Natural killer cell (primary cell): ENCODE measurements at regions not wholly inside any gene's neighbourhood (a gene's known extent, or its start where the extent isn't known, plus 50 kb on each side); places are given as distances from the start of the nearest gene placed in this dataset.

ENCODE experiments used
- ATAC-seq, 3 donors: fragments of 150-1000 bp in 2 of 3; fragments of 200-7000 bp in 1 of 3; cut with Tn5 transposase; 1 replicate in 1 of 3; 2 replicates in 2 of 3; pipeline ENCODE4 v1.10.0; 2021; ENCODE audit warnings: mild to moderate bottlenecking in 2 of 3, moderate library complexity in 2 of 3
- DNase-seq, 2 donors: peaks; one replicate each; pipeline versions ENCODE4 v3.0.0 to v3.0.0-alpha.2; 2013 to 2021; ENCODE audit warnings: mixed read lengths in 1 of 2
- H3K27ac ChIP-seq: one replicate; pipeline ENCODE4 v1.5.1; 2013; ENCODE audit warnings: mild to moderate bottlenecking, low read length
- H3K27me3 ChIP-seq: one replicate; pipeline ENCODE4 v1.6.1; 2013; ENCODE audit warnings: low read length; ENCODE audit not compliant: control insufficient read depth, insufficient read depth
- H3K36me3 ChIP-seq: one replicate; pipeline ENCODE4 v1.6.1; 2013; ENCODE audit warnings: low read length; ENCODE audit not compliant: control insufficient read depth, insufficient read depth
- H3K4me1 ChIP-seq: one replicate; pipeline ENCODE4 v1.6.1; 2013; ENCODE audit warnings: low read length; ENCODE audit not compliant: control insufficient read depth, insufficient read depth
- H3K4me3 ChIP-seq: one replicate; pipeline ENCODE4 v1.5.1; 2013; ENCODE audit warnings: low read length
- H3K9me3 ChIP-seq: one replicate; pipeline ENCODE4 v1.6.1; 2013; ENCODE audit warnings: low read length; ENCODE audit not compliant: control insufficient read depth, insufficient read depth
- H3K27ac Mint-ChIP-seq, 2 donors: one replicate each; pipeline ENCODE4 v1.8.0; 2022; ENCODE audit warnings: mild to moderate bottlenecking in 2 of 2, mixed read lengths in 2 of 2, moderate library complexity in 1 of 2
- H3K27me3 Mint-ChIP-seq, 2 donors: one replicate each; pipeline ENCODE4 v1.8.0; 2022; ENCODE audit warnings: low read depth in 2 of 2, mixed read lengths in 2 of 2
- H3K36me3 Mint-ChIP-seq: one replicate; pipeline ENCODE4 v1.8.0; 2022; ENCODE audit warnings: mixed read lengths
- H3K4me1 Mint-ChIP-seq, 2 donors: one replicate each; pipeline ENCODE4 v1.8.0; 2022; ENCODE audit warnings: mixed read lengths in 2 of 2
- H3K4me3 Mint-ChIP-seq: one replicate; pipeline ENCODE4 v1.8.0; 2022; ENCODE audit warnings: mild to moderate bottlenecking, moderate library complexity, mixed read lengths
- H3K9me3 Mint-ChIP-seq, 2 donors: one replicate each; pipeline ENCODE4 v1.8.0; 2022; ENCODE audit warnings: mixed read lengths in 2 of 2
- CTCF ChIP-seq: fragments of 200-600 bp; IDR thresholded peaks from one replicate; pipeline ENCODE4 v1.8.0; 2022; ENCODE audit warnings: antibody characterized with exemption
- WGBS: methylation state at CpG from one replicate; pipeline ENCODE4 v1.1.7; 2013; ENCODE audit warnings: missing lambda C conversion rate; ENCODE audit not compliant: insufficient coverage; 5-methylcytosine and 5-hydroxymethylcytosine counted together
- intact Hi-C: fragments of 100-400 bp; cut with micrococcal nuclease; formaldehyde crosslinking; loops from one replicate; pipeline ENCODE4 v1.14.2; 2022

- no peak overlapping the region for H3K27ac ChIP-seq
- H3K4me3 Mint-ChIP-seq, result no peak overlapping the region
- no peaks in the 10 kb centered on the region for H3K36me3 ChIP-seq
- 81% methylated on average over 2 of the region's 2 CpGs for WGBS
- H3K4me1 ChIP-seq, result no peaks in the 10 kb centered on the region
- H3K4me3 ChIP-seq, result no peak overlapping the region
- H3K27me3 ChIP-seq, result no peaks in the 10 kb centered on the region
- no peak for TF ChIP-seq CTCF
- DNase-seq (no peak), ATAC-seq (no peak)
- no peaks in the 10 kb centered on the region for H3K9me3 ChIP-seq
- H3K9me3 Mint-ChIP-seq, result peaks cover 5 to 12% of the 10 kb centered on the region in 2 donors
- intact Hi-C loops, result no loop called here
- no peaks in the 10 kb centered on the region for H3K27me3 Mint-ChIP-seq
- H3K27ac Mint-ChIP-seq, result no peak overlapping the region
- no peaks in the 10 kb centered on the region for H3K36me3 Mint-ChIP-seq
- no peaks in the 10 kb centered on the region for H3K4me1 Mint-ChIP-seq
Measured at GRCh38 chr11:37353192-37353591, 755.2 kb upstream of the RAG2 start.

- Histone ChIP-seq H3K4me3 (no peak overlapping the region), H3K27ac (no peak overlapping the region), H3K4me1 (no peaks in the 10 kb centered on the region), H3K9me3 (no peaks in the 10 kb centered on the region), H3K27me3 (no peaks in the 10 kb centered on the region), H3K36me3 (no peaks in the 10 kb centered on the region)
- no peaks in the 10 kb centered on the region for H3K4me1 Mint-ChIP-seq
- H3K27me3 Mint-ChIP-seq, result no peaks in the 10 kb centered on the region
- intact Hi-C loops, result no loop called here
- ATAC-seq, result no peak
- H3K4me3 Mint-ChIP-seq, result no peak overlapping the region
- no peak for TF ChIP-seq CTCF
- no peak overlapping the region for H3K27ac Mint-ChIP-seq
- H3K9me3 Mint-ChIP-seq, result peaks cover 5 to 12% of the 10 kb centered on the region in 2 donors
- no peaks in the 10 kb centered on the region for H3K36me3 Mint-ChIP-seq
- 86% methylated on average over 2 of the region's 3 CpGs for WGBS
- DNase-seq, result no peak
Measured at GRCh38 chr11:37352485-37352884, 754.4 kb upstream of the RAG2 start.

- WGBS, result 100% methylated on average over 1 of the region's 1 CpG
- TF ChIP-seq CTCF, result no peak
- no peak for DNase-seq
- ATAC-seq, result no peak
- H3K4me3 Mint-ChIP-seq, result no peak overlapping the region
- Histone ChIP-seq H3K36me3 (no peaks in the 10 kb centered on the region), H3K4me1 (no peaks in the 10 kb centered on the region), H3K27ac (no peak overlapping the region), H3K27me3 (no peaks in the 10 kb centered on the region), H3K9me3 (no peaks in the 10 kb centered on the region), H3K4me3 (no peak overlapping the region)
- peaks cover 0 to 5% of the 10 kb centered on the region in 2 donors for H3K9me3 Mint-ChIP-seq
- H3K27ac Mint-ChIP-seq, result no peak overlapping the region
- H3K4me1 Mint-ChIP-seq, result no peaks in the 10 kb centered on the region
- no peaks in the 10 kb centered on the region for H3K27me3 Mint-ChIP-seq
- intact Hi-C loops, result no loop called here
- no peaks in the 10 kb centered on the region for H3K36me3 Mint-ChIP-seq
Measured at GRCh38 chr11:37343290-37343689, 745.3 kb upstream of the RAG2 start.

GRCh38 chr11:37336401-37336800, 738.4 kb upstream of the RAG2 start:
- H3K9me3 ChIP-seq, result peaks cover 5% of the 10 kb centered on the region
- no peak for ATAC-seq
- H3K9me3 Mint-ChIP-seq, result peaks cover 3 to 8% of the 10 kb centered on the region in 2 donors
- no peak overlapping the region for H3K27ac Mint-ChIP-seq
- 100% methylated on average over 2 of the region's 2 CpGs for WGBS
- intact Hi-C loops, result no loop called here
- no peak overlapping the region for H3K4me3 Mint-ChIP-seq
- TF ChIP-seq CTCF, result no peak
- no peak overlapping the region for H3K27ac ChIP-seq
- no peaks in the 10 kb centered on the region for H3K27me3 Mint-ChIP-seq
- H3K36me3 ChIP-seq, result no peaks in the 10 kb centered on the region
- H3K27me3 ChIP-seq, result no peaks in the 10 kb centered on the region
- H3K36me3 Mint-ChIP-seq, result no peaks in the 10 kb centered on the region
- no peak overlapping the region for H3K4me3 ChIP-seq
- H3K4me1 ChIP-seq, result no peaks in the 10 kb centered on the region
- no peak for DNase-seq
- H3K4me1 Mint-ChIP-seq, result no peaks in the 10 kb centered on the region
